SU-DHL-6 (cell line): ENCODE measurements at regions not wholly inside any gene's neighbourhood (a gene's known extent, or its start where the extent isn't known, plus 50 kb on each side); places are given as distances from the start of the nearest gene placed in this dataset.

ENCODE experiments used
- H2AFZ ChIP-seq: fragments of 200-600 bp; sonication (generic); 2 replicates; pipeline ENCODE4 v1.6.1; 2014; ENCODE audit warnings: low read depth, mild to moderate bottlenecking, moderate library complexity, mixed read lengths, antibody characterized with exemption, low read length; ENCODE audit not compliant: severe bottlenecking
- H3F3A ChIP-seq: fragments of 200-600 bp; shearing (Covaris generic); 2 replicates; pipeline ENCODE4 v1.6.0; 2016; ENCODE audit warnings: antibody characterized with exemption, mild to moderate bottlenecking; ENCODE audit not compliant: insufficient read depth
- H3K27ac ChIP-seq: fragments of 200-600 bp; sonication (generic); 2 replicates; pipeline ENCODE4 v1.5.1; 2016; ENCODE audit warnings: low read depth, mild to moderate bottlenecking, low read length, moderate library complexity, mixed read lengths
- H3K27me3 ChIP-seq: fragments of 200-600 bp; sonication (generic), shearing (Covaris generic); 2 replicates; pipeline ENCODE4 v1.6.0; 2014; ENCODE audit warnings: mild to moderate bottlenecking, low read length
- H3K36me3 ChIP-seq: fragments of 200-600 bp; sonication (generic); 2 replicates; pipeline ENCODE4 v1.6.1; 2014; ENCODE audit warnings: mild to moderate bottlenecking, low read length, mixed read lengths
- H3K4me2 ChIP-seq: fragments of 300-600, 200-600 bp; shearing (Covaris generic), sonication (generic); 2 replicates; pipeline ENCODE4 v1.6.0; 2014; ENCODE audit warnings: low read length, low read depth, mild to moderate bottlenecking; ENCODE audit not compliant: poor library complexity, severe bottlenecking
- H3K4me3 ChIP-seq: fragments of 200-600 bp; sonication (generic); 2 replicates; pipeline ENCODE4 v1.5.1; 2014; ENCODE audit warnings: antibody characterized with exemption, low read length, mild to moderate bottlenecking, mixed read lengths; ENCODE audit not compliant: insufficient read depth, poor library complexity, severe bottlenecking
- H3K79me2 ChIP-seq: fragments of 200-600 bp; sonication (generic); 2 replicates; pipeline ENCODE4 v1.6.1; 2014; ENCODE audit warnings: mild to moderate bottlenecking, low read length, moderate library complexity; ENCODE audit not compliant: insufficient read depth
- H3K9ac ChIP-seq: fragments of 200-600 bp; sonication (generic); 2 replicates; pipeline ENCODE4 v1.7.0; 2014; ENCODE audit warnings: mild to moderate bottlenecking, low read length
- H3K9me2 ChIP-seq: fragments of 200-600 bp; sonication (generic); replicated peaks from 2 replicates; pipeline ENCODE4 v1.6.1; 2014; ENCODE audit warnings: low read length; ENCODE audit not compliant: insufficient read depth
- H3K9me3 ChIP-seq: fragments of 200-600 bp; sonication (generic); 2 replicates; pipeline ENCODE4 v1.6.1; 2014; ENCODE audit warnings: low read length, mixed read lengths; ENCODE audit not compliant: insufficient read depth
- H4K20me1 ChIP-seq: fragments of 200-600 bp; sonication (generic); 2 replicates; pipeline ENCODE4 v1.6.1; 2014; ENCODE audit warnings: low read depth, mild to moderate bottlenecking, antibody characterized with exemption, low read length, moderate library complexity, mixed read lengths
- EZH2phosphoT487 ChIP-seq: fragments of 200-600 bp; sonication (generic), shearing (Covaris generic); conservative IDR thresholded peaks from 2 replicates; pipeline ENCODE4 v1.6.1; 2018; ENCODE audit warnings: mild to moderate bottlenecking, antibody characterized with exemption, low read length, moderate library complexity, mixed read lengths
- TF ChIP-seq, protein P1 (sequence below): fragments of 200-600 bp; sonication (generic); IDR thresholded peaks from one replicate; pipeline ENCODE4 v1.5.1; 2017; ENCODE audit warnings: antibody characterized with exemption, mild to moderate bottlenecking, low read length, moderate library complexity; ENCODE audit not compliant: insufficient read depth, poor library complexity, severe bottlenecking

DNA sequence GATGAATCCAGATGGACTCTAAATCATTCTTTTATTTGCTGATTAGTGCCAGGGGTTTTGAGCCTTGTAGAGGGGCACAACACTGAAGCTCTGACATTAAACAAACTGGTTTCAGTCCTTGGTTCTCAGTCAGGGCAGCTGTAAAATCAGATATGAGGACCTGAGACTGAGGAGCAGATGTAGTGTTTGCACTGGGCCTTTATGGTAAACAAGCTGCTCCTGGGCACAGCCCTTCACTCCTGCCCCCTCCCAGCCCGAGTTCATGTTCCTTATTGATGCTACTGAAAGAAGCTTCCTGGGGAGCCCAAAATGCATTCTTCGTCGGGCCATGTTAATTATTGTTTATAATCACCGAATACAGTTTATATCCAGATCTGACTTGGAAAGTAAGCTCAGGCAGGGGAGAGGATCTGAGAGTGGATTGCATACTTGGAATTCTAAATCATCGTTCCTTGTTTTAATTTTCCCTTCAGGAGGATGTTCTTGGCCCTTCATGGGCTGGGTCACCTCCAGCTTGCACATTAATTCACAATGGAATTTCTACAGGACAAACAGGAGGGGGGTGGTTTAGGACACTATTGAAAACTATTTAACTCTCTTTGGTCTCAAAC is 213.5 kb downstream of the FGF9 start:
- TF ChIP-seq, protein P1, sequence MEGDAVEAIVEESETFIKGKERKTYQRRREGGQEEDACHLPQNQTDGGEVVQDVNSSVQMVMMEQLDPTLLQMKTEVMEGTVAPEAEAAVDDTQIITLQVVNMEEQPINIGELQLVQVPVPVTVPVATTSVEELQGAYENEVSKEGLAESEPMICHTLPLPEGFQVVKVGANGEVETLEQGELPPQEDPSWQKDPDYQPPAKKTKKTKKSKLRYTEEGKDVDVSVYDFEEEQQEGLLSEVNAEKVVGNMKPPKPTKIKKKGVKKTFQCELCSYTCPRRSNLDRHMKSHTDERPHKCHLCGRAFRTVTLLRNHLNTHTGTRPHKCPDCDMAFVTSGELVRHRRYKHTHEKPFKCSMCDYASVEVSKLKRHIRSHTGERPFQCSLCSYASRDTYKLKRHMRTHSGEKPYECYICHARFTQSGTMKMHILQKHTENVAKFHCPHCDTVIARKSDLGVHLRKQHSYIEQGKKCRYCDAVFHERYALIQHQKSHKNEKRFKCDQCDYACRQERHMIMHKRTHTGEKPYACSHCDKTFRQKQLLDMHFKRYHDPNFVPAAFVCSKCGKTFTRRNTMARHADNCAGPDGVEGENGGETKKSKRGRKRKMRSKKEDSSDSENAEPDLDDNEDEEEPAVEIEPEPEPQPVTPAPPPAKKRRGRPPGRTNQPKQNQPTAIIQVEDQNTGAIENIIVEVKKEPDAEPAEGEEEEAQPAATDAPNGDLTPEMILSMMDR, result no peak
- no peak for TF ChIP-seq EZH2phosphoT487
- H4K20me1 ChIP-seq, result no peaks in the 10 kb centered on the region

DNA sequence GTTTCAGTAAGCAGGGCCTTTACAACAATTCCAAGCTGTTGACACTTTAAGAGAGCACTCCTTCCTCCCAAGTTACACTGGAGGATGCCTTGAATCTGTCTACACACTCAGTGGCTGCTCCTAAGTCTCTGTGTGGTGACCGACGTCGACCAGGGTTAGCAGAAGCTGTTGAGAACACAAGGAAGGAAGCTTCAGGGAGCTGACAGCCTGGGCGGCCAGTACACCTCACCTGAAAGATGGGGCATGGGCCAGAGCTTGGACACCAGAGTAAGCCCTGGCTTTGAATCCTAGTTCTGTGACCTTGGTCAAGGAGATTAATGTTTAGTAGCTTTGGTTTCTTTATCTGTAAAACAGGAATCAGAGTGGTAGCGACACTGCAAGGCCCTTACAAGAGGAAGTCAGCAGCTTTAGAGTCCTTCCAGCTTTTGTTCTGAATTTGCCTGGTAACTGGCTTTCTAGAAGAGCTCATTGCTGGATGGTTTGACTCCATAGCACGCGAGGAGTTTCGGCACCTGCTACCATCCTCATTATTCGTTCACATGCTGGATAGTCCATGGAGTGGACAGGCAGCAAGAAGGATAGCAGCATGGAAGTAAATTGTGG is 214.2 kb downstream of the FGF9 start:
- no peaks in the 10 kb centered on the region for H3K79me2 ChIP-seq

More for the DNA sequence above, 213.5 kb downstream of the FGF9 start:
- Histone ChIP-seq H3K4me3 (no peak overlapping the region), H3K4me2 (no peak overlapping the region), H2AFZ (no peak overlapping the region), H3F3A (no peaks in the 10 kb centered on the region), H3K36me3 (no peaks in the 10 kb centered on the region), H3K27ac (no peak overlapping the region), H3K79me2 (no peaks in the 10 kb centered on the region), H3K9ac (no peak overlapping the region), H3K9me3 (no peaks in the 10 kb centered on the region), H3K9me2 (no peaks in the 10 kb centered on the region; the same call in 1 of the 2 replicates), H3K27me3 (no peaks in the 10 kb centered on the region)

DNA sequence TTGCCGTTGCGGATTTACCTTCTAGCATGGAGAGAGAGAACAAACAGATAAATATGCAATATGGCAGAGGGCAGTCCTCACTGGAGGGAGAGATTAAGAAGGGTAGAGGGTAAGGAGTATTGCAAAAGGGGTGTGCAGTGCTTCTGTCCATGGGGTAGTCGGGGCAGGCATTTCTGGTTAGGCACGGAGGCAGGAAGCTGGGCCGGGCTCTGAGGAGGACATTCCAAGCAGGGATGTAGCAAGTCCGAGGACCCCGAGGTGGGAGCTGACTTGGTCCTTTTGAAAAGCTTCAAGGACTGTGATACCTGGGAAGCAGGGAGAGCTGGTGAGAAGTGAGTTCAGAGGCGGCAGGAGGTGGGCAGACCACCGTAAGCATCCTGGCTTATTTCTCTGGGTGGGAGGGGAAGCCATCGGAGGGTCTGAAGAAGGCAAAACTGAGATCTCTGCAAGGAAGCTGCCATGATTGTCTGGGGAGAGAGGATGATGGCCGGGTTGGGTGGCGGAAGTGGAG is 214.9 kb downstream of the FGF9 start:
- Histone ChIP-seq H3K79me2 (no peaks in the 10 kb centered on the region), H4K20me1 (no peaks in the 10 kb centered on the region), H3K9me2 (no peaks in the 10 kb centered on the region), H3K27ac (no peak overlapping the region), H3K4me3 (no peak overlapping the region), H2AFZ (no peak overlapping the region), H3K27me3 (no peaks in the 10 kb centered on the region), H3K4me2 (no peak overlapping the region), H3K36me3 (no peaks in the 10 kb centered on the region), H3K9ac (no peak overlapping the region), H3F3A (no peaks in the 10 kb centered on the region), H3K9me3 (no peaks in the 10 kb centered on the region; the same call in 1 of the 2 replicates)
- TF ChIP-seq, protein P1, result no peak
- TF ChIP-seq EZH2phosphoT487, result no peak

More for the DNA sequence above, 214.2 kb downstream of the FGF9 start:
- H3K4me2 ChIP-seq, result no peak overlapping the region
- H2AFZ ChIP-seq, result no peak overlapping the region
- no peaks in the 10 kb centered on the region for H4K20me1 ChIP-seq
- no peaks in the 10 kb centered on the region for H3K27me3 ChIP-seq
- H3K27ac ChIP-seq, result no peak overlapping the region
- H3F3A ChIP-seq, result no peaks in the 10 kb centered on the region
- no peaks in the 10 kb centered on the region for H3K36me3 ChIP-seq
- no peak overlapping the region for H3K4me3 ChIP-seq
- H3K9me3 ChIP-seq, result no peaks in the 10 kb centered on the region; the same call in 1 of the 2 replicates
- H3K9ac ChIP-seq, result no peak overlapping the region
- no peaks in the 10 kb centered on the region for H3K9me2 ChIP-seq
- TF ChIP-seq EZH2phosphoT487, result no peak
- TF ChIP-seq, protein P1, result no peak
